ENCODE measurements at regions not wholly inside any gene's neighbourhood (a gene's known extent, or its start where the extent isn't known, plus 50 kb on each side); places are given as distances from the start of the nearest gene placed in this dataset.

GRCh38 chr2:220275454-220275853 is 648.0 kb downstream of the SLC4A3 start:
- H3K27ac ChIP-seq = no peak overlapping the region
- TF ChIP-seq CTCF (conservative IDR thresholded peaks at IDR 0.05) = no peak

- TF ChIP-seq CTCF (conservative IDR thresholded peaks at IDR 0.05) = no peak
- H3K27ac ChIP-seq = peak overlapping the region; percentile 63
Measured at GRCh38 chr2:220276741-220277444, 649.5 kb downstream of the SLC4A3 start.

- peak overlapping the region; percentile 63 for H3K27ac ChIP-seq
Measured at GRCh38 chr2:220277445-220277975, 650.1 kb downstream of the SLC4A3 start.

GRCh38 chr2:220278022-220278421 is 650.6 kb downstream of the SLC4A3 start:
- H3K27ac ChIP-seq = peak overlapping the region; percentile 63
- no peak for TF ChIP-seq CTCF (conservative IDR thresholded peaks at IDR 0.05)

More at GRCh38 chr2:220277445-220277975, 650.1 kb downstream of the SLC4A3 start:
- TF ChIP-seq CTCF (conservative IDR thresholded peaks at IDR 0.05) = no peak

GRCh38 chr2:220279372-220279771 is 651.9 kb downstream of the SLC4A3 start:
- peak overlapping the region; percentile 63; the same call in 1 of the 2 replicates for H3K27ac ChIP-seq

GRCh38 chr2:220279840-220280239 is 652.4 kb downstream of the SLC4A3 start:
- no peak overlapping the region for H3K27ac ChIP-seq
- no peak for TF ChIP-seq CTCF (conservative IDR thresholded peaks at IDR 0.05)

More at GRCh38 chr2:220279372-220279771, 651.9 kb downstream of the SLC4A3 start:
- no peak for TF ChIP-seq CTCF (conservative IDR thresholded peaks at IDR 0.05)

GRCh38 chr2:220280736-220281135 is 653.3 kb downstream of the SLC4A3 start:
- H3K27ac ChIP-seq = no peak overlapping the region
- no peak for TF ChIP-seq CTCF (conservative IDR thresholded peaks at IDR 0.05)

Measured in VCaP (cell line).